HG03066 (cell line): ENCODE measurements at regions not wholly inside any gene's neighbourhood (a gene's known extent, or its start where the extent isn't known, plus 50 kb on each side); places are given as distances from the start of the nearest gene placed in this dataset.
"Not testable (repeated sequence)": the region's sequence is repeated elsewhere in the genome, so short reads cannot be mapped to it uniquely, and the experiment has no call there.

Experiments used
- ATAC-seq: cut with Tn5 transposase; IDR thresholded peaks from one replicate; pipeline ENCODE4 v1.9.1; 2021; ENCODE audit warnings: low read depth; ENCODE audit not compliant: unreplicated experiment

- ATAC-seq = no peak
These were observed 218.1 kb upstream of the FAM78B start for GRCh38 chr1:166384948-166385347.

- ATAC-seq = no peak
These were observed 223.7 kb upstream of the FAM78B start for GRCh38 chr1:166390366-166391033.

GRCh38 chr1:166391279-166392066 lies 224.7 kb upstream of the FAM78B start:
- ATAC-seq = no peak

- ATAC-seq = no peak
These were observed 228.9 kb upstream of the FAM78B start for GRCh38 chr1:166395729-166396128.

GRCh38 chr1:166409253-166410082 lies 242.7 kb upstream of the FAM78B start:
- not testable (repeated sequence) for ATAC-seq

GRCh38 chr1:166410083-166410385 lies 243.2 kb upstream of the FAM78B start:
- no peak for ATAC-seq

- ATAC-seq = not testable (repeated sequence)
These were observed 250.0 kb upstream of the FAM78B start for GRCh38 chr1:166416831-166417230.

GRCh38 chr1:166418344-166418933 lies 251.6 kb upstream of the FAM78B start:
- no peak for ATAC-seq

- ATAC-seq = not testable (repeated sequence)
These were observed 255.8 kb upstream of the FAM78B start for GRCh38 chr1:166422586-166422985.

- ATAC-seq = no peak
These were observed 265.9 kb upstream of the FAM78B start for GRCh38 chr1:166432655-166433054.

- not testable (repeated sequence) for ATAC-seq
These were observed 266.9 kb upstream of the FAM78B start for GRCh38 chr1:166433404-166434304.

- no peak for ATAC-seq
These were observed 290.9 kb upstream of the FAM78B start for GRCh38 chr1:166457700-166458099.

GRCh38 chr1:166464333-166464732 lies 297.5 kb upstream of the FAM78B start:
- ATAC-seq = no peak

- ATAC-seq = no peak
These were observed 303.2 kb upstream of the FAM78B start for GRCh38 chr1:166470014-166470413.

GRCh38 chr1:166470441-166470840 lies 303.6 kb upstream of the FAM78B start:
- ATAC-seq = no peak

GRCh38 chr1:166471359-166471758 lies 304.6 kb upstream of the FAM78B start:
- ATAC-seq = no peak

GRCh38 chr1:166479052-166479631 lies 312.3 kb upstream of the FAM78B start:
- no peak for ATAC-seq

GRCh38 chr1:166484471-166484870 lies 317.7 kb upstream of the FAM78B start:
- ATAC-seq = no peak

- no peak for ATAC-seq
These were observed 318.1 kb upstream of the FAM78B start for GRCh38 chr1:166484871-166485270.

- ATAC-seq = no peak
These were observed 318.8 kb upstream of the FAM78B start for GRCh38 chr1:166485620-166486019.
